ENCODE measurements at regions not wholly inside any gene's neighbourhood (a gene's known extent, or its start where the extent isn't known, plus 50 kb on each side); places are given as distances from the start of the nearest gene placed in this dataset.

DNA sequence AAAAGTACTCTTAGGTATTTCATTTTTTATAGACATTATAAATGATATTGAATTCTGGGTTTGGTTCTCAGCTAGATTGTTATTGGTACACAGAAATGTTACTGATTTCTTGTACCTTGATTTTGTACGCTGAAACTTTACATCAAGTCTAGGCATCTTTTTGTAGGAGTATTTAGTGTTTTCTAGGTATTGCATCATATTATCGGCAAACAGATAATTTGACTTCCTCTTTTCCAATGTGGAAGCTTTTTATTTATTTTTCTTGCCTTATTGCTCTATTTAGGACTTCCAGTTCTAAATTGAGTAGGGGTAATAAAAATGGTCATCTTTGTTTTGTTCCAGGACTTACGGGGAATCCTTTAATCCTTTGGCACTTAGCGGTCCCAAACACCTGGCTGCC, 676.6 kb upstream of the CCDC179 start:
- TF ChIP-seq CTCF (IDR thresholded peaks at IDR 0.05) (no peak), POLR2A (IDR thresholded peaks at IDR 0.05) (no peak)
